BLaER1 (cell line): ENCODE measurements at regions not wholly inside any gene's neighbourhood (a gene's known extent, or its start where the extent isn't known, plus 50 kb on each side); places are given as distances from the start of the nearest gene placed in this dataset.

Experiments
- H3K27ac ChIP-seq: shearing (Covaris generic); formaldehyde crosslinking; 2 replicates; pipeline ENCODE4 v1.8.1; 2022
- H3K27me3 ChIP-seq: shearing (Covaris generic); formaldehyde crosslinking; 2 replicates; pipeline ENCODE4 v1.8.1; 2022
- H3K36me3 ChIP-seq: shearing (Covaris generic); formaldehyde crosslinking; 2 replicates; pipeline ENCODE4 v1.8.1; 2022
- H3K4me1 ChIP-seq: shearing (Covaris generic); formaldehyde crosslinking; 2 replicates; pipeline ENCODE4 v1.8.1; 2022
- H3K4me2 ChIP-seq: shearing (Covaris generic); formaldehyde crosslinking; 2 replicates; pipeline ENCODE4 v1.8.1; 2022
- H3K4me3 ChIP-seq: shearing (Covaris generic); formaldehyde crosslinking; 2 replicates; pipeline ENCODE4 v1.8.1; 2022
- H3K9ac ChIP-seq: shearing (Covaris generic); formaldehyde crosslinking; 2 replicates; pipeline ENCODE4 v1.8.1; 2022
- H3K9me3 ChIP-seq: shearing (Covaris generic); formaldehyde crosslinking; 2 replicates; pipeline ENCODE4 v1.8.1; 2022
- H4K20me1 ChIP-seq: shearing (Covaris generic); formaldehyde crosslinking; 2 replicates; pipeline ENCODE4 v1.8.1; 2022
- Cebpa-rat ChIP-seq: shearing (Covaris generic); IDR thresholded peaks from 2 replicates; pipeline ENCODE4 v1.8.1; 2022

DNA sequence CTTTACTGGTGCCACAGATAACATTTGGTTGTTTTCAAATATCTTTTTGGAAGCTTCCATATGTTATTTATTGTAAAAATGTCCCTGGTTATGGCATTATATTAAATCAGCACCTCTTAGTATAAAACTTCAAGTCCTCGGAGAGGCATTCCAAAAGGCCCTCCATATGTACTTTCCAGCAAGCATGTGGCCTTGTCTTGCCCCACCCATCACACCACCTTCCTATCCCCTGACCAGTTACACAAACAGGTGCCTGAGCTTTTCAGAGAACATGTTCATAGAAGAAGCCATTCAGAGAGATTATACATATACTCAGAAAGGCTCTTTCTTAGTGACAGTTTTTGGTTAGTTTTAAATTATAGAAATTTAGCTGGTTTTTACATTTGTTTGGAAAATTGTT lies 92.4 kb upstream of the PRKG1 start:
- no peak overlapping the region for H3K27ac ChIP-seq
- no peak for TF ChIP-seq Cebpa-rat
- no peaks in the 10 kb centered on the region for H4K20me1 ChIP-seq
- no peak overlapping the region for H3K4me2 ChIP-seq
- H3K27me3 ChIP-seq = no peaks in the 10 kb centered on the region
- H3K4me1 ChIP-seq = no peaks in the 10 kb centered on the region
- H3K9me3 ChIP-seq = no peaks in the 10 kb centered on the region
- no peak overlapping the region for H3K4me3 ChIP-seq
- no peak overlapping the region for H3K9ac ChIP-seq
- H3K36me3 ChIP-seq = no peaks in the 10 kb centered on the region

DNA sequence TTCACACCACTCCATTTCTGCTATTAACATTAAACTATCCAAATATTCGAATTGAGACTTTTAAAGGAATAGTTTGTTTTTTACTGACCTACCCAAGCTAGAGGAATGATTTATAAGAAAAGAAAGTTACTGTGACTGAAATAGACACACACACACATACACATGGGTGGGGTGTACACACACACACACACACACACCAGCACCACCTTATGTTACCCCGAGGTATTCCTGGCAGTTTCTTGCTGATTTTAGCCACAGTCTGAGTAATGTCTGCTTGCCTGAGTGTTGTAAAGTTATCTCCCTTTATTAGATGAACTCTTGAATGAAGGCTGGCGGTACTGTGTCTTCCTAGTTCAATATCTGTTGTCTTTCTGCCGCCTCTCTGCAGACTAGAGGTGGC lies 91.3 kb upstream of the PRKG1 start:
- no peaks in the 10 kb centered on the region for H3K9me3 ChIP-seq

GRCh38 chr10:50987934-50988333 lies 86.4 kb upstream of the PRKG1 start:
- H3K9ac ChIP-seq = no peak overlapping the region
- no peaks in the 10 kb centered on the region for H3K36me3 ChIP-seq
- no peak overlapping the region for H3K4me2 ChIP-seq
- H3K9me3 ChIP-seq = no peaks in the 10 kb centered on the region
- no peak overlapping the region for H3K4me3 ChIP-seq
- H3K27me3 ChIP-seq = peaks cover 26% of the 10 kb centered on the region
- no peak for TF ChIP-seq Cebpa-rat
- peaks cover 10% of the 10 kb centered on the region; the same call in 1 of the 2 replicates for H3K4me1 ChIP-seq
- no peak overlapping the region for H3K27ac ChIP-seq
- no peaks in the 10 kb centered on the region for H4K20me1 ChIP-seq

More for the DNA sequence above, 91.3 kb upstream of the PRKG1 start:
- no peak for TF ChIP-seq Cebpa-rat
- H3K27ac ChIP-seq = no peak overlapping the region
- H3K9ac ChIP-seq = no peak overlapping the region
- H3K36me3 ChIP-seq = no peaks in the 10 kb centered on the region
- no peak overlapping the region for H3K4me2 ChIP-seq
- H3K4me1 ChIP-seq = no peaks in the 10 kb centered on the region
- H3K4me3 ChIP-seq = no peak overlapping the region
- no peaks in the 10 kb centered on the region for H4K20me1 ChIP-seq
- no peaks in the 10 kb centered on the region for H3K27me3 ChIP-seq

GRCh38 chr10:50988792-50989191 lies 85.5 kb upstream of the PRKG1 start:
- H3K4me1 ChIP-seq = peaks cover 10% of the 10 kb centered on the region; the same call in 1 of the 2 replicates
- H3K27me3 ChIP-seq = peaks cover 35% of the 10 kb centered on the region
- H3K4me3 ChIP-seq = no peak overlapping the region
- no peak for TF ChIP-seq Cebpa-rat
- H3K36me3 ChIP-seq = no peaks in the 10 kb centered on the region
- H3K9ac ChIP-seq = no peak overlapping the region
- no peaks in the 10 kb centered on the region for H4K20me1 ChIP-seq
- no peak overlapping the region for H3K27ac ChIP-seq
- no peak overlapping the region for H3K4me2 ChIP-seq
- no peaks in the 10 kb centered on the region for H3K9me3 ChIP-seq

- Histone ChIP-seq H3K36me3 (no peaks in the 10 kb centered on the region), H4K20me1 (no peaks in the 10 kb centered on the region), H3K27ac (no peak overlapping the region), H3K9me3 (no peaks in the 10 kb centered on the region), H3K4me3 (peak overlapping the region; percentile 88), H3K27me3 (peaks cover 36% of the 10 kb centered on the region), H3K4me2 (peak overlapping the region; percentile 95), H3K9ac (peak overlapping the region; percentile 71), H3K4me1 (peaks cover 10% of the 10 kb centered on the region; the same call in 1 of the 2 replicates)
- no peak for TF ChIP-seq Cebpa-rat
Measured at GRCh38 chr10:50990568-50991455, 83.5 kb upstream of the PRKG1 start.

DNA sequence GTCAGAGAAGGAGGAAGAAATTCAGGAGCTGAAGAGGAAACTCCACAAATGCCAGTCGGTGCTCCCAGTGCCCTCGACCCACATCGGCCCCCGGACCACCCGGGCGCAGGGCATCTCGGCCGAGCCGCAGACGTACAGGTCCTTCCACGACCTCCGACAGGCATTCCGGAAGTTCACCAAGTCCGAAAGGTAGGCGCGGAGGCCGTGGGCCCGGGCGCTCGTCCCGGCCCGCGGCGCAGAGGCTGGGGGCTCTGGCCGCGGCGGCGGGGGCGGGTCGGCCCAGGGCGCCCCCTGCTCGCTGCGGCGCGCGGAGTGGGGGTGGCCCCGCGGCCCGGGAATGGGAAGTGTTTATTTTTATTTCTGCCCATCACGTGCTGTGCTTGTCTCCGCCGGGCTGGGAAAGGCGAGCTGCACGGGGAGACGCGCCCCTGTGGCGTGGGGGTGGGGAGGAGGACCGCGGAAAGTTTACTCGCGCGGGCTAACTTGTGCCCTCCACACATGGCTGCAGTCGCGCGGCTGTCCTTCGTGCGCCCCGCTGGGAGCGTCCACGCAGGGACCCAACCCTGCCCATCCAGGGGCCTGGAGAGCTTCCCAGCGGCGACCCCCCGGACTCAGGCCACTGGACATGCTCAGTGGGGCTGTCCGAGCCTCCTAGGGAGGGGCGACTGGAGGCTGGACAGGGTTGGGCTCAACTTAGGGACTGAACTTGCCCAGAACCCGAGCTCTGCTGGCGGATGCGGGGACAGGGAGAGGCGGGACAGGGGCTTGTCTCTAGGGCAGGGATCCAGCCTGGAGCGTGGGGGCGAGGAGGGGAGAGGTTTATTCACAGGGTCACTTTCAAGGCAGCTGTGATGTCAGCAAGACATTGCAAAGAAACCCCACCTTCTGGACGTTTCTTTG lies 82.6 kb upstream of the PRKG1 start:
- Histone ChIP-seq H3K4me1 (peaks cover 10% of the 10 kb centered on the region; the same call in 1 of the 2 replicates), H3K4me2 (peak overlapping the region; percentile 95), H3K27ac (no peak overlapping the region), H4K20me1 (no peaks in the 10 kb centered on the region), H3K36me3 (no peaks in the 10 kb centered on the region), H3K9me3 (no peaks in the 10 kb centered on the region), H3K9ac (peak overlapping the region; percentile 71), H3K4me3 (peak overlapping the region; percentile 88), H3K27me3 (peaks cover 36% of the 10 kb centered on the region)
- TF ChIP-seq Cebpa-rat = no peak

GRCh38 chr10:50992356-50992901 lies 81.9 kb upstream of the PRKG1 start:
- TF ChIP-seq Cebpa-rat = no peak
- H3K4me3 ChIP-seq = peak overlapping the region; percentile 88
- H3K9ac ChIP-seq = no peak overlapping the region
- peak overlapping the region; percentile 95 for H3K4me2 ChIP-seq
- H3K9me3 ChIP-seq = no peaks in the 10 kb centered on the region
- peaks cover 36% of the 10 kb centered on the region for H3K27me3 ChIP-seq
- H4K20me1 ChIP-seq = no peaks in the 10 kb centered on the region
- no peaks in the 10 kb centered on the region for H3K36me3 ChIP-seq
- no peak overlapping the region for H3K27ac ChIP-seq
- H3K4me1 ChIP-seq = peaks cover 10% of the 10 kb centered on the region; the same call in 1 of the 2 replicates

DNA sequence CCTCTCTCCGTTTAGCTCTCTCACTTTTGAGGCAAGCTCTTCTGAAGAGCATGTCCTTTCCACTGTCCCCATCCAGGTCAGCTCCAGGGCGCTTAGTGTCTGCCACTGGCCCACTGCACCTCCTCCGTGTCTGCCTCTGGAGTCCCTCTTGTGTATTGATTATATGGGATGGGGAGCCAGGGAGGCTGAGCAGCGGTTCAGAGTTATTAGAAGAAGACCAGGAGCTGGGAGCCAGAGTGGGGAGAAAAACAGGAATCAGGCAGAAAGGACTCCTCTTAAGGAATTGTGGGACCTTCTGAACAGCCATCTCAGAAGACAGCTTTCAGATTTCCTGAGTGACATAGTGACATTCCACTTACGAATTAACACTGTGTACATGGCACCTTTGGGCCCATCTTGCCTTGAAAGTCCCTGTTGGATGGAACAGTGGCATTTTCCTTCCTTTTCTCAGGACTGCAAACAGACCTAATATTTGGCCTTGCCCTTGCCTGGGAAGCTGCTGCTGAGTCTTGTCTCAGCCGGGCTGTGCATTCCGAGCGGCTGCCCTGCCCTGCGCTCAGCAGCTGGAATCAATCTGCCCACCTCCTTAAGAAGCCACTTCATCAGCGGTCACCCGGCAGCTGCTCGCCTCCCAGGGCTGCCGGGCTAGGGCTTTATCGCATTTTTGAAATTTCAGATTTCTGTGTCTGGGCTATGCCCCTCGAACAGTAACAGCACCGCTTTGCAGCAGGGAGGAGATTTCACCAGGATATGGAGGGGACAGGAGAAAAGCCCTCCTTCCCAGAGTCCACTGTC lies 81.1 kb upstream of the PRKG1 start:
- Histone ChIP-seq H3K4me1 (peaks cover 10% of the 10 kb centered on the region; the same call in 1 of the 2 replicates), H4K20me1 (no peaks in the 10 kb centered on the region), H3K36me3 (no peaks in the 10 kb centered on the region), H3K4me2 (no peak overlapping the region), H3K9ac (no peak overlapping the region), H3K27ac (no peak overlapping the region), H3K9me3 (no peaks in the 10 kb centered on the region), H3K4me3 (no peak overlapping the region), H3K27me3 (peaks cover 36% of the 10 kb centered on the region)
- TF ChIP-seq Cebpa-rat = no peak

DNA sequence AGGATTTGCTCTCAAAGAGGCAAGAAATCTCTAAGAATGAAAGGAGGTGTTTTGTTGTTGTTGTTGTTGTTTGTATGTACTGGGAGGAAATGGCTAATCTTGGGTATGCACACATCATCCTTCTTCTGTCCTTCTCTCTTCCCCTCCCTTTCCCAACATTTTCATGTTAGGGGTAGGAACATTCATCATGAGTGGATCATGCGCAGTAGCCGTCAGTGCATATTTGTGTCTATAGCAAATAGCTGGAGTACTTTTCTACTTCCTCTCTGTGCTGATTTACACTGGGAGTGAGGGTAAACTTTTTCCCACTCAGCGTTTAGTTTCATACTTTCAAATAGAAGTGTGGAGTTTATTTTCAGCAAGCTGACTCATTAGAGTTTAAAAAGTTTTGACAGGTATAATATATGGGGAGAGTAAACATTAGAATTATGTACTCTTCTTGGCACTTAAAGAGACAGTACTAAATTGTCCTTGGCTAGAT lies 80.5 kb upstream of the PRKG1 start:
- no peaks in the 10 kb centered on the region for H4K20me1 ChIP-seq
- no peak overlapping the region for H3K4me3 ChIP-seq
- H3K9ac ChIP-seq = no peak overlapping the region
- no peak overlapping the region for H3K27ac ChIP-seq
- H3K36me3 ChIP-seq = no peaks in the 10 kb centered on the region
- TF ChIP-seq Cebpa-rat = no peak
- peaks cover 10% of the 10 kb centered on the region; the same call in 1 of the 2 replicates for H3K4me1 ChIP-seq
- H3K4me2 ChIP-seq = no peak overlapping the region
- H3K27me3 ChIP-seq = peaks cover 36% of the 10 kb centered on the region
- H3K9me3 ChIP-seq = no peaks in the 10 kb centered on the region
